Thoracic aorta (tissue), 2 donors: ENCODE measurements at regions not wholly inside any gene's neighbourhood (a gene's known extent, or its start where the extent isn't known, plus 50 kb on each side); places are given as distances from the start of the nearest gene placed in this dataset.

Source experiments
- ATAC-seq: fragments of 150-250 bp; one replicate; pipeline ENCODE4 v1.8.0; 2017; ENCODE audit warnings: low read depth; ENCODE audit not compliant: insufficient number of reproducible peaks, low FRiP score
- DNase-seq: peaks from one replicate; pipeline ENCODE4 v3.0.0-alpha.2; 2020; ENCODE audit warnings: low spot score
- H3K27ac ChIP-seq, 2 donors: fragments of 200-600 bp; sonication (generic); 1 replicate in 1 of 2; 2 replicates in 1 of 2; pipeline ENCODE4 v1.5.1; 2016; ENCODE audit warnings: mild to moderate bottlenecking in 2 of 2, moderate library complexity in 2 of 2
- H3K27me3 ChIP-seq: fragments of 200-600 bp; sonication (generic); replicated peaks from 2 replicates; pipeline ENCODE4 v1.6.0; 2016; ENCODE audit warnings: mild to moderate bottlenecking; ENCODE audit not compliant: insufficient read depth
- H3K36me3 ChIP-seq: fragments of 200-600 bp; sonication (generic); one replicate; pipeline ENCODE4 v1.5.1; 2016
- H3K4me1 ChIP-seq, 2 donors: fragments of 200-600 bp; sonication (generic); 1 replicate in 1 of 2; 2 replicates in 1 of 2; pipeline versions ENCODE4 v1.5.1 to v1.6.0; 2016; ENCODE audit warnings: low read depth in 2 of 2, mild to moderate bottlenecking in 1 of 2; ENCODE audit not compliant: control insufficient read depth in 1 of 2
- H3K4me3 ChIP-seq: fragments of 200-600 bp; sonication (generic); 2 replicates; pipeline ENCODE4 v1.5.1; 2016; ENCODE audit warnings: mild to moderate bottlenecking
- H3K9me3 ChIP-seq: fragments of 200-600 bp; sonication (generic); 2 replicates; pipeline ENCODE4 v1.5.1; 2016
- CTCF ChIP-seq: fragments of 200-600 bp; sonication (generic); IDR thresholded peaks from one replicate; pipeline ENCODE4 v1.5.1; 2019; ENCODE audit warnings: antibody characterized with exemption

GRCh38 chr6:148086843-148087242 lies 255.8 kb upstream of the SASH1 start:
- no peak overlapping the region for H3K4me3 ChIP-seq
- no peaks in the 10 kb centered on the region for H3K4me1 ChIP-seq
- TF ChIP-seq CTCF = no peak
- ATAC-seq (no peak), DNase-seq (no peak)
- no peak overlapping the region for H3K27ac ChIP-seq
- H3K27me3 ChIP-seq = no peaks in the 10 kb centered on the region
- H3K9me3 ChIP-seq = peaks cover 8% of the 10 kb centered on the region
- H3K36me3 ChIP-seq = no peaks in the 10 kb centered on the region

- DNase-seq (no peak), ATAC-seq (no peak)
- Histone ChIP-seq H3K4me3 (no peak overlapping the region), H3K36me3 (no peaks in the 10 kb centered on the region), H3K9me3 (peaks cover 8% of the 10 kb centered on the region), H3K4me1 (no peaks in the 10 kb centered on the region), H3K27ac (no peak overlapping the region), H3K27me3 (no peaks in the 10 kb centered on the region)
- TF ChIP-seq CTCF = no peak
These were observed 255.0 kb upstream of the SASH1 start for GRCh38 chr6:148087659-148088058.

GRCh38 chr6:148090326-148090725 lies 252.3 kb upstream of the SASH1 start:
- DNase-seq = no peak
- Histone ChIP-seq H3K27ac (no peak overlapping the region), H3K4me1 (no peaks in the 10 kb centered on the region), H3K36me3 (no peaks in the 10 kb centered on the region), H3K9me3 (peaks cover 8% of the 10 kb centered on the region), H3K27me3 (no peaks in the 10 kb centered on the region), H3K4me3 (no peak overlapping the region)
- ATAC-seq = no peak
- TF ChIP-seq CTCF = no peak

GRCh38 chr6:148091394-148091793 lies 251.2 kb upstream of the SASH1 start:
- H3K9me3 ChIP-seq = peaks cover 8% of the 10 kb centered on the region
- no peaks in the 10 kb centered on the region for H3K27me3 ChIP-seq
- ATAC-seq (no peak), DNase-seq (no peak)
- no peak overlapping the region for H3K27ac ChIP-seq
- H3K4me1 ChIP-seq = no peaks in the 10 kb centered on the region
- TF ChIP-seq CTCF = no peak
- H3K36me3 ChIP-seq = no peaks in the 10 kb centered on the region
- no peak overlapping the region for H3K4me3 ChIP-seq

- no peak overlapping the region for H3K27ac ChIP-seq
- no peak for TF ChIP-seq CTCF
- no peak for ATAC-seq
- H3K27me3 ChIP-seq = no peaks in the 10 kb centered on the region
- no peaks in the 10 kb centered on the region for H3K9me3 ChIP-seq
- H3K36me3 ChIP-seq = no peaks in the 10 kb centered on the region
- no peaks in the 10 kb centered on the region for H3K4me1 ChIP-seq
- no peak overlapping the region for H3K4me3 ChIP-seq
- DNase-seq = no peak
These were observed 239.2 kb upstream of the SASH1 start for GRCh38 chr6:148103436-148103835.
